ENCODE measurements at regions not wholly inside any gene's neighbourhood (a gene's known extent, or its start where the extent isn't known, plus 50 kb on each side); places are given as distances from the start of the nearest gene placed in this dataset.
"Not testable (repeated sequence)": the region's sequence is repeated elsewhere in the genome, so short reads cannot be mapped to it uniquely, and the experiment has no call there.

- no peaks in the 10 kb centered on the region for H3K36me3 ChIP-seq (ENCODE audit: control insufficient read depth, insufficient read depth, low read length)
- Mint-ChIP-seq H3K36me3 (no peaks in the 10 kb centered on the region), H3K9me3 (peaks cover 0 to 5% (median 3%) of the 10 kb centered on the region in 7 donors), H3K4me1 (no peaks in the 10 kb centered on the region), H3K27ac (no peak overlapping the region), H3K4me3 (no peak overlapping the region), H3K27me3 (no peaks in the 10 kb centered on the region)
- H3K4me3 ChIP-seq (ENCODE audit: low read depth, low read length) = no peak overlapping the region
- DNase-seq = no peak
- H3K4me1 ChIP-seq (ENCODE audit: control insufficient read depth, insufficient read depth, low read length, poor library complexity, severe bottlenecking) = no peaks in the 10 kb centered on the region
- H3K27me3 ChIP-seq (ENCODE audit: control insufficient read depth, insufficient read depth, low read length) = no peaks in the 10 kb centered on the region
- no peak for ATAC-seq (ENCODE audit: low read depth in 2 of 2)
- H3K9me3 ChIP-seq (ENCODE audit: control insufficient read depth in 2 of 2, low read length in 2 of 2) = no peaks in the 10 kb centered on the region
- H3K27ac ChIP-seq (ENCODE audit: insufficient read depth, low read length, poor library complexity, severe bottlenecking) = no peak overlapping the region
Measured at GRCh38 chr7:82602066-82602465, 158.5 kb upstream of the CACNA2D1 start.

DNA sequence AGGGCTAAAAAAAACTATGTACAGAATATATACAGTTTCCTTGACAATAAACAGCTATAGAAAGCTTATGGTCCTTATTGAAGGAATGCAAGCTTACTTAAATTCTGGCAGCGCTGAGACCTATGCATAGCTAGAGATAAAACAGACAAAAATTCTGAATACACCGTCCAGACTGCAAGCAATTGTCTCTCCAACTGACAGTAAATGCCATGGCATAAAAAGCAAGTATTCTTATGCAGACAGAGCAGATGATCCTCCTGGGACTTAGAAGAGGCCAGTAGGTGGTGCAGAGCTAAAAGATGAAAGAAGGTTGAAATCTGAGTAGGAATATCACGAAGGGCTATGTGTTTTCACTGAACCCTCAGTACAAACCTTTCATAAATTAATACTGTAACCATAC is 157.0 kb upstream of the CACNA2D1 start:
- Histone ChIP-seq H3K9me3 (ENCODE audit: control insufficient read depth in 2 of 2, low read length in 2 of 2) (no peaks in the 10 kb centered on the region), H3K4me3 (ENCODE audit: low read depth, low read length) (no peak overlapping the region), H3K4me1 (ENCODE audit: control insufficient read depth, insufficient read depth, low read length, poor library complexity, severe bottlenecking) (no peaks in the 10 kb centered on the region), H3K27me3 (ENCODE audit: control insufficient read depth, insufficient read depth, low read length) (no peaks in the 10 kb centered on the region), H3K27ac (ENCODE audit: insufficient read depth, low read length, poor library complexity, severe bottlenecking) (no peak overlapping the region), H3K36me3 (ENCODE audit: control insufficient read depth, insufficient read depth, low read length) (no peaks in the 10 kb centered on the region)
- H3K4me3 Mint-ChIP-seq = no peak overlapping the region
- ATAC-seq (ENCODE audit: low read depth in 2 of 2) = no peak
- no peaks in the 10 kb centered on the region for H3K27me3 Mint-ChIP-seq
- DNase-seq = no peak
- H3K36me3 Mint-ChIP-seq = no peaks in the 10 kb centered on the region
- H3K4me1 Mint-ChIP-seq = no peaks in the 10 kb centered on the region
- peaks cover 0 to 6% (median 3%) of the 10 kb centered on the region in 7 donors for H3K9me3 Mint-ChIP-seq
- no peak overlapping the region for H3K27ac Mint-ChIP-seq

DNA sequence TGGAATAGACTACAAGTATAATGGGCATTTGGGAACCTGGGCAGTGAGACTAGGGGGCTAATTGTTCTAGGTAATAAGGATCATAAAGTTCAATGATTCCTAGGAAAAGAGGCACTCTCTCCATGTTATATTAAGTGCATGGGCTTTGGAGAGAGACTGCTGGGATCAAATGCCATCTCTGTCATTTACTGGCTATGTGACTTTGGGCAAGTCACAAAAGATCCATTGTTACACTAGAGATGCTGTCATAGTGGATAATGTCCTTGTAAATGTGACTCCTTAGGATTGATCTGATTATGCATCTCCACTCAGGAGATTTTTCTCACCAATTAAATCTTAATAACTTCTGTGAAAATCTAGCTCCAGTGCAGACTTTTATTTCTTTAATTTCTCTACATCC is 156.3 kb upstream of the CACNA2D1 start:
- H3K9me3 Mint-ChIP-seq = peaks cover 0 to 6% (median 3%) of the 10 kb centered on the region in 7 donors
- no peaks in the 10 kb centered on the region for H3K36me3 Mint-ChIP-seq
- no peak for DNase-seq
- Histone ChIP-seq H3K36me3 (ENCODE audit: control insufficient read depth, insufficient read depth, low read length) (no peaks in the 10 kb centered on the region), H3K9me3 (ENCODE audit: control insufficient read depth in 2 of 2, low read length in 2 of 2) (no peaks in the 10 kb centered on the region), H3K27ac (ENCODE audit: insufficient read depth, low read length, poor library complexity, severe bottlenecking) (no peak overlapping the region), H3K4me3 (ENCODE audit: low read depth, low read length) (no peak overlapping the region), H3K4me1 (ENCODE audit: control insufficient read depth, insufficient read depth, low read length, poor library complexity, severe bottlenecking) (no peaks in the 10 kb centered on the region), H3K27me3 (ENCODE audit: control insufficient read depth, insufficient read depth, low read length) (no peaks in the 10 kb centered on the region)
- no peak overlapping the region for H3K27ac Mint-ChIP-seq
- no peak overlapping the region for H3K4me3 Mint-ChIP-seq
- no peaks in the 10 kb centered on the region for H3K4me1 Mint-ChIP-seq
- ATAC-seq (ENCODE audit: low read depth in 2 of 2) = no peak
- no peaks in the 10 kb centered on the region for H3K27me3 Mint-ChIP-seq

GRCh38 chr7:82598958-82599357 is 155.4 kb upstream of the CACNA2D1 start:
- no peaks in the 10 kb centered on the region for H3K36me3 ChIP-seq (ENCODE audit: control insufficient read depth, insufficient read depth, low read length)
- Mint-ChIP-seq H3K27ac (no peak overlapping the region), H3K36me3 (no peaks in the 10 kb centered on the region), H3K4me3 (no peak overlapping the region), H3K9me3 (peaks cover 0 to 6% (median 3%) of the 10 kb centered on the region in 7 donors), H3K4me1 (no peaks in the 10 kb centered on the region), H3K27me3 (no peaks in the 10 kb centered on the region)
- H3K9me3 ChIP-seq (ENCODE audit: control insufficient read depth in 2 of 2, low read length in 2 of 2) = no peaks in the 10 kb centered on the region
- H3K4me1 ChIP-seq (ENCODE audit: control insufficient read depth, insufficient read depth, low read length, poor library complexity, severe bottlenecking) = no peaks in the 10 kb centered on the region
- no peak overlapping the region for H3K4me3 ChIP-seq (ENCODE audit: low read depth, low read length)
- no peak for DNase-seq
- H3K27ac ChIP-seq (ENCODE audit: insufficient read depth, low read length, poor library complexity, severe bottlenecking) = no peak overlapping the region
- H3K27me3 ChIP-seq (ENCODE audit: control insufficient read depth, insufficient read depth, low read length) = no peaks in the 10 kb centered on the region
- ATAC-seq (ENCODE audit: low read depth in 2 of 2) = no peak

- H3K4me1 ChIP-seq (ENCODE audit: control insufficient read depth, insufficient read depth, low read length, poor library complexity, severe bottlenecking); H3K27ac ChIP-seq (ENCODE audit: insufficient read depth, low read length, poor library complexity, severe bottlenecking); H3K36me3 ChIP-seq (ENCODE audit: control insufficient read depth, insufficient read depth, low read length); H3K36me3 Mint-ChIP-seq; H3K4me1 Mint-ChIP-seq; H3K4me3 ChIP-seq (ENCODE audit: low read depth, low read length); H3K27me3 ChIP-seq (ENCODE audit: control insufficient read depth, insufficient read depth, low read length); DNase-seq; H3K27me3 Mint-ChIP-seq; H3K27ac Mint-ChIP-seq; H3K9me3 ChIP-seq (ENCODE audit: control insufficient read depth in 2 of 2, low read length in 2 of 2); H3K4me3 Mint-ChIP-seq; H3K9me3 Mint-ChIP-seq; ATAC-seq (ENCODE audit: low read depth in 2 of 2): not testable (repeated sequence)
Measured at GRCh38 chr7:82595795-82596194, 152.2 kb upstream of the CACNA2D1 start.

GRCh38 chr7:82595176-82595575 is 151.6 kb upstream of the CACNA2D1 start:
- no peaks in the 10 kb centered on the region for H3K4me1 Mint-ChIP-seq
- no peak overlapping the region for H3K4me3 Mint-ChIP-seq
- DNase-seq = no peak
- H3K27me3 Mint-ChIP-seq = no peaks in the 10 kb centered on the region
- Histone ChIP-seq H3K4me1 (ENCODE audit: control insufficient read depth, insufficient read depth, low read length, poor library complexity, severe bottlenecking) (no peaks in the 10 kb centered on the region), H3K4me3 (ENCODE audit: low read depth, low read length) (no peak overlapping the region), H3K9me3 (ENCODE audit: control insufficient read depth in 2 of 2, low read length in 2 of 2) (peaks cover 0 to 3% of the 10 kb centered on the region in 2 experiments), H3K27me3 (ENCODE audit: control insufficient read depth, insufficient read depth, low read length) (no peaks in the 10 kb centered on the region), H3K27ac (ENCODE audit: insufficient read depth, low read length, poor library complexity, severe bottlenecking) (no peak overlapping the region), H3K36me3 (ENCODE audit: control insufficient read depth, insufficient read depth, low read length) (no peaks in the 10 kb centered on the region)
- H3K9me3 Mint-ChIP-seq = peaks cover 0 to 8% (median 3%) of the 10 kb centered on the region in 7 donors
- ATAC-seq (ENCODE audit: low read depth in 2 of 2) = no peak
- H3K27ac Mint-ChIP-seq = no peak overlapping the region
- no peaks in the 10 kb centered on the region for H3K36me3 Mint-ChIP-seq

GRCh38 chr7:82594665-82595064 is 151.1 kb upstream of the CACNA2D1 start:
- Mint-ChIP-seq H3K27me3 (no peaks in the 10 kb centered on the region), H3K4me1 (no peaks in the 10 kb centered on the region), H3K27ac (no peak overlapping the region), H3K9me3 (peaks cover 0 to 7% (median 3%) of the 10 kb centered on the region in 7 donors), H3K4me3 (no peak overlapping the region), H3K36me3 (no peaks in the 10 kb centered on the region)
- H3K27me3 ChIP-seq (ENCODE audit: control insufficient read depth, insufficient read depth, low read length) = no peaks in the 10 kb centered on the region
- H3K4me1 ChIP-seq (ENCODE audit: control insufficient read depth, insufficient read depth, low read length, poor library complexity, severe bottlenecking) = no peaks in the 10 kb centered on the region
- H3K4me3 ChIP-seq (ENCODE audit: low read depth, low read length) = no peak overlapping the region
- ATAC-seq (ENCODE audit: low read depth in 2 of 2) (no peak), DNase-seq (no peak)
- no peak overlapping the region for H3K27ac ChIP-seq (ENCODE audit: insufficient read depth, low read length, poor library complexity, severe bottlenecking)
- H3K9me3 ChIP-seq (ENCODE audit: control insufficient read depth in 2 of 2, low read length in 2 of 2) = peaks cover 0 to 3% of the 10 kb centered on the region in 2 experiments
- H3K36me3 ChIP-seq (ENCODE audit: control insufficient read depth, insufficient read depth, low read length) = no peaks in the 10 kb centered on the region

DNA sequence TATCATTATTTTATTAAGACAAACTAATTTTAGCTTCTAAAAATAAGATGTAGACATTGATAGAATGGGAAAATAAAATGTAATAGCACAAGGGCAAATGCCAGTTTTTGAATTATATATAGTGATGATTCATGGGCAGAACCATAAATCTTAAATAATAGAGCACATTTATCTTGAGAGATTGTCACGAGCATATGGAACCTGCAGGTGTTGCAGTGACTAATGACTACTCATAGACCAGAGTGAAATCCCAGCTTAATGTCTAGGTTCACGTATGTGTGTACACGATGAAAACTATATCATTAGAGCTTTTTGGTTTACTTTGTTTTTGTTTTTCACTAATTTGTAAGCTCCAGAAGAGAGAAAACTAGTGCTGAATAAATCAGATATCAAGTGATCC is 150.2 kb upstream of the CACNA2D1 start:
- Mint-ChIP-seq H3K27me3 (no peaks in the 10 kb centered on the region), H3K4me3 (no peak overlapping the region), H3K27ac (no peak overlapping the region), H3K36me3 (no peaks in the 10 kb centered on the region), H3K9me3 (peaks cover 0 to 7% (median 3%) of the 10 kb centered on the region in 7 donors), H3K4me1 (no peaks in the 10 kb centered on the region)
- no peaks in the 10 kb centered on the region for H3K4me1 ChIP-seq (ENCODE audit: control insufficient read depth, insufficient read depth, low read length, poor library complexity, severe bottlenecking)
- DNase-seq = no peak
- no peak overlapping the region for H3K27ac ChIP-seq (ENCODE audit: insufficient read depth, low read length, poor library complexity, severe bottlenecking)
- peaks cover 0 to 3% of the 10 kb centered on the region in 2 experiments for H3K9me3 ChIP-seq (ENCODE audit: control insufficient read depth in 2 of 2, low read length in 2 of 2)
- no peaks in the 10 kb centered on the region for H3K27me3 ChIP-seq (ENCODE audit: control insufficient read depth, insufficient read depth, low read length)
- no peaks in the 10 kb centered on the region for H3K36me3 ChIP-seq (ENCODE audit: control insufficient read depth, insufficient read depth, low read length)
- H3K4me3 ChIP-seq (ENCODE audit: low read depth, low read length) = no peak overlapping the region
- no peak for ATAC-seq (ENCODE audit: low read depth in 2 of 2)

Measured in CD4-positive, CD25-positive, alpha-beta regulatory T cell (primary cell).